Neural progenitor cell (in vitro differentiated cells): ENCODE measurements at regions not wholly inside any gene's neighbourhood (a gene's known extent, or its start where the extent isn't known, plus 50 kb on each side); places are given as distances from the start of the nearest gene placed in this dataset.

Source experiments
- DNase-seq: peaks from one replicate; pipeline ENCODE4 v3.0.0-alpha.2; 2016; ENCODE audit warnings: low spot score
- H2AFZ ChIP-seq: fragments of 200-600 bp; sonication (generic); replicated peaks from 2 replicates; pipeline ENCODE4 v1.6.1; 2016; ENCODE audit warnings: antibody characterized with exemption
- H3F3A ChIP-seq: fragments of 200-600 bp; sonication (generic); 2 replicates; pipeline ENCODE4 v1.6.1; 2016; ENCODE audit warnings: antibody characterized with exemption, low read depth
- H3K27ac ChIP-seq: fragments of 200-600 bp; sonication (generic); 2 replicates; pipeline ENCODE4 v1.5.1; 2016; ENCODE audit warnings: mild to moderate bottlenecking
- H3K27me3 ChIP-seq: fragments of 200-600 bp; sonication (generic); 2 replicates; pipeline ENCODE4 v1.6.1; 2016; ENCODE audit warnings: mild to moderate bottlenecking, moderate library complexity
- H3K36me3 ChIP-seq: fragments of 200-600 bp; sonication (generic); 2 replicates; pipeline ENCODE4 v1.5.1; 2016
- H3K4me1 ChIP-seq: fragments of 200-600 bp; sonication (generic); 2 replicates; pipeline ENCODE4 v1.6.1; 2016; ENCODE audit warnings: mixed run types
- H3K4me2 ChIP-seq: fragments of 200-600 bp; sonication (generic); 2 replicates; pipeline ENCODE4 v1.6.1; 2016
- H3K4me3 ChIP-seq: fragments of 200-600 bp; sonication (generic); 2 replicates; pipeline ENCODE4 v1.5.1; 2016
- H3K79me2 ChIP-seq: fragments of 200-600 bp; sonication (generic); 2 replicates; pipeline ENCODE4 v1.6.1; 2016; ENCODE audit warnings: low read depth
- H3K9ac ChIP-seq: fragments of 200-600 bp; sonication (generic); 2 replicates; pipeline ENCODE4 v1.6.1; 2016
- H3K9me3 ChIP-seq: fragments of 200-600 bp; sonication (generic); 2 replicates; pipeline ENCODE4 v1.5.1; 2016; ENCODE audit warnings: low read depth
- H4K20me1 ChIP-seq: fragments of 200-600 bp; sonication (generic); 2 replicates; pipeline ENCODE4 v1.6.1; 2016; ENCODE audit warnings: low read depth
- H3K27ac Mint-ChIP-seq: 3 replicates; pipeline ENCODE4 v1.8.0; 2021; ENCODE audit warnings: mixed read lengths
- H3K27me3 Mint-ChIP-seq: 2 replicates; pipeline ENCODE4 v1.8.0; 2022; ENCODE audit warnings: low read depth, mild to moderate bottlenecking, inconsistent platforms, moderate library complexity, mixed read lengths; ENCODE audit not compliant: insufficient read depth
- H3K36me3 Mint-ChIP-seq: 3 replicates; pipeline ENCODE4 v1.8.0; 2021; ENCODE audit warnings: mixed read lengths
- H3K4me1 Mint-ChIP-seq: 3 replicates; pipeline ENCODE4 v1.8.0; 2021; ENCODE audit warnings: mixed read lengths
- H3K4me3 Mint-ChIP-seq: 3 replicates; pipeline ENCODE4 v1.8.0; 2021; ENCODE audit warnings: mild to moderate bottlenecking, moderate library complexity, mixed read lengths
- H3K9me3 Mint-ChIP-seq: 3 replicates; pipeline ENCODE4 v1.8.0; 2020; ENCODE audit warnings: mixed read lengths
- EZH2 ChIP-seq: fragments of 200-600 bp; sonication (generic); IDR thresholded peaks from 2 replicates; pipeline ENCODE4 v1.6.1; 2017; ENCODE audit warnings: antibody characterized with exemption, mild to moderate bottlenecking, moderate library complexity
- EZH2phosphoT487 ChIP-seq: fragments of 200-600 bp; sonication (generic); IDR thresholded peaks from 2 replicates; pipeline ENCODE4 v1.6.1; 2017; ENCODE audit warnings: antibody characterized with exemption
- TF ChIP-seq, protein P1 (sequence below): fragments of 200-600 bp; sonication (generic); IDR thresholded peaks from 2 replicates; pipeline ENCODE4 v1.5.1; 2017; ENCODE audit warnings: antibody characterized with exemption, mild to moderate bottlenecking

- peak; percentile 9 for DNase-seq
- no peaks in the 10 kb centered on the region for H3K36me3 ChIP-seq
- no peaks in the 10 kb centered on the region for H3K9me3 Mint-ChIP-seq
- H3K27ac ChIP-seq, result no peak overlapping the region
- H3F3A ChIP-seq, result peaks cover 4% of the 10 kb centered on the region
- no peak overlapping the region for H3K4me3 ChIP-seq
- no peak overlapping the region for H3K4me2 ChIP-seq
- TF ChIP-seq EZH2phosphoT487, result no peak
- TF ChIP-seq EZH2, result no peak
- TF ChIP-seq, protein P1, sequence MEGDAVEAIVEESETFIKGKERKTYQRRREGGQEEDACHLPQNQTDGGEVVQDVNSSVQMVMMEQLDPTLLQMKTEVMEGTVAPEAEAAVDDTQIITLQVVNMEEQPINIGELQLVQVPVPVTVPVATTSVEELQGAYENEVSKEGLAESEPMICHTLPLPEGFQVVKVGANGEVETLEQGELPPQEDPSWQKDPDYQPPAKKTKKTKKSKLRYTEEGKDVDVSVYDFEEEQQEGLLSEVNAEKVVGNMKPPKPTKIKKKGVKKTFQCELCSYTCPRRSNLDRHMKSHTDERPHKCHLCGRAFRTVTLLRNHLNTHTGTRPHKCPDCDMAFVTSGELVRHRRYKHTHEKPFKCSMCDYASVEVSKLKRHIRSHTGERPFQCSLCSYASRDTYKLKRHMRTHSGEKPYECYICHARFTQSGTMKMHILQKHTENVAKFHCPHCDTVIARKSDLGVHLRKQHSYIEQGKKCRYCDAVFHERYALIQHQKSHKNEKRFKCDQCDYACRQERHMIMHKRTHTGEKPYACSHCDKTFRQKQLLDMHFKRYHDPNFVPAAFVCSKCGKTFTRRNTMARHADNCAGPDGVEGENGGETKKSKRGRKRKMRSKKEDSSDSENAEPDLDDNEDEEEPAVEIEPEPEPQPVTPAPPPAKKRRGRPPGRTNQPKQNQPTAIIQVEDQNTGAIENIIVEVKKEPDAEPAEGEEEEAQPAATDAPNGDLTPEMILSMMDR, result no peak
- H3K27me3 Mint-ChIP-seq, result peaks cover 13% of the 10 kb centered on the region
- H4K20me1 ChIP-seq, result no peaks in the 10 kb centered on the region
- no peaks in the 10 kb centered on the region for H3K36me3 Mint-ChIP-seq
- peaks cover 23% of the 10 kb centered on the region for H3K4me1 Mint-ChIP-seq
- H3K4me1 ChIP-seq, result peaks cover 23% of the 10 kb centered on the region
- H3K27me3 ChIP-seq, result no peaks in the 10 kb centered on the region
- H3K27ac Mint-ChIP-seq, result no peak overlapping the region
- no peaks in the 10 kb centered on the region for H3K9me3 ChIP-seq
- H3K79me2 ChIP-seq, result no peaks in the 10 kb centered on the region
- no peak overlapping the region for H3K4me3 Mint-ChIP-seq
- no peak overlapping the region for H3K9ac ChIP-seq
- peak overlapping the region; percentile 70 for H2AFZ ChIP-seq
Measured at GRCh38 chr20:39619271-39619785, 657.2 kb downstream of the DHX35 start.

DNA sequence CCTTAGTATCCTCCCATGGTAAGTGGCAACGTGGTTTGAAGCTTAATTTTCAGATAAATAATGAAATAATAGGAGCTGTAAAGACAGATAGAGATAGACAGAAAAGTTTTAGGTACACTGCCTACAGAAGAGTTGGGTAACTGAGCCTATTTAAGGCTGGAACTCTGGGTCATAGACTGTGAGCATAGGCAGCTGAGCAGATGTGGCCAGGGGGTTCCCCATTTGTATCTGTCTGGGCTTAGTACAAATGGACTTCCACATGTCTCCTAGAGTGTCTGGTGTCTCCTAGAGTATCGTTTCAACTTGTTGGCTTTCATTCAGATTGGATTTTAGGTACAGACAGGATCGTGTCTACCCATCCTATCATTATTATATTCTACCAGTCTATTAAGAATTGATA lies 649.8 kb downstream of the DHX35 start:
- TF ChIP-seq, protein P1, result no peak
- TF ChIP-seq EZH2 (no peak), EZH2phosphoT487 (no peak)
- no peak overlapping the region for H3K4me3 Mint-ChIP-seq
- Histone ChIP-seq H3K4me3 (no peak overlapping the region), H3K36me3 (no peaks in the 10 kb centered on the region), H4K20me1 (no peaks in the 10 kb centered on the region), H3K9ac (no peak overlapping the region), H3K27me3 (no peaks in the 10 kb centered on the region), H3K4me2 (no peak overlapping the region), H2AFZ (no peak overlapping the region), H3K27ac (no peak overlapping the region), H3K4me1 (no peaks in the 10 kb centered on the region), H3F3A (no peaks in the 10 kb centered on the region), H3K9me3 (no peaks in the 10 kb centered on the region), H3K79me2 (no peaks in the 10 kb centered on the region)
- H3K4me1 Mint-ChIP-seq, result no peaks in the 10 kb centered on the region
- H3K27me3 Mint-ChIP-seq, result no peaks in the 10 kb centered on the region
- H3K27ac Mint-ChIP-seq, result no peak overlapping the region
- no peaks in the 10 kb centered on the region for H3K36me3 Mint-ChIP-seq
- H3K9me3 Mint-ChIP-seq, result peaks cover 6% of the 10 kb centered on the region
- DNase-seq, result no peak

DNA sequence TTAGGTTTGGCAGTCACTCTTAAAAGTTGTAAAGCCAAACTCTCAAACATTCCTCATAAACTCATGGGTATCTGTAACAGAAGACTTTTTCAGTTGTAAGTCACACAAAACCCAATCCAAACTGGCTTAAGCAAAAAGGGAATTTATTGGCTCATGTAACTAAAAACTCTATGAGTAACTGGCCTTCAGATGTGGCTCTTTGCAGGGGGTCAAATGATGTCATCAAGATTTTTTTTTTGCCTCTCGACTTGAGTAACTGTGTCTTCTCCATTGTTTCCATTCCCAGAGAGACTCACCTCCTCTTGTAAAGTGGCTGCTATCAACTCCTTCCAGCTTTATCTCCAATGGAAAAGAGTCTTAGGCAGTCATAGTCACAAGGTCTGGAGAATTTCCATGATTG lies 645.0 kb downstream of the DHX35 start:
- TF ChIP-seq, protein P1, result no peak
- TF ChIP-seq EZH2, result no peak
- no peak for TF ChIP-seq EZH2phosphoT487
- Mint-ChIP-seq H3K27ac (no peak overlapping the region), H3K4me3 (no peak overlapping the region), H3K9me3 (peaks cover 6% of the 10 kb centered on the region), H3K4me1 (peaks cover 7% of the 10 kb centered on the region), H3K27me3 (peaks cover 2% of the 10 kb centered on the region), H3K36me3 (no peaks in the 10 kb centered on the region)
- Histone ChIP-seq H3F3A (no peaks in the 10 kb centered on the region), H3K27ac (no peak overlapping the region), H2AFZ (no peak overlapping the region), H3K79me2 (no peaks in the 10 kb centered on the region), H3K4me1 (peaks cover 13% of the 10 kb centered on the region), H4K20me1 (no peaks in the 10 kb centered on the region), H3K9ac (no peak overlapping the region), H3K9me3 (no peaks in the 10 kb centered on the region), H3K4me3 (no peak overlapping the region), H3K4me2 (no peak overlapping the region), H3K36me3 (no peaks in the 10 kb centered on the region), H3K27me3 (no peaks in the 10 kb centered on the region)
- DNase-seq, result no peak
